ENCODE measurements at regions not wholly inside any gene's neighbourhood (a gene's known extent, or its start where the extent isn't known, plus 50 kb on each side); places are given as distances from the start of the nearest gene placed in this dataset.

DNA sequence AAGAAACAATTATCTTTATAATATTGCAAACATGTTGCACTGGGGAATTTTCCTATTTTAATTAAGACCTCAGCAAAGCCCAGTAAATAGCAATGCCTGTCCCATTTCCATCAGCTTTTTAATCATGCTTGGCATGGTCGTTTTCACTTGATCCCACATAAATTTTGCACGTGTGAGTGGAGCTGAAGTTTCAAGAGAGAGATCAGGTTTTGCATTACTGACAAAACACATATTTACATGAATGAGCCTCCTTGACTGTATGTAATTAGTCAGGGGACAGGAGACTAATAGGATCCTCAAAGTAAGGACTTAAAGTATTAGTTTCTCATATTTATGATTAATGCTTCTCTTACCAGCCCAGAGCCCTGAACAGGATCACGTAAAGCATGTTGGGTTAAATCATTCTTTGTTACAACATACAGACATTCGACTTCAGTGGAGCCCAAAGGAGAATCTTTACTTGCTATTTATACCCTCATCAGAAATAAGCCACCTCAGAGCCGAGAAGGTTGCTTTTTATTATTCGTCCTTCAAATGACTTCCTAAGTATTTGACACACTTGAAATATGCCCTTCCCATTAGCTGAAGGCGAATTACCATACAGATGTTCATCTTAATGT is 711.3 kb downstream of the GALR1 start:
- no peak for DNase-seq (ENCODE audit: low spot score)
- Histone ChIP-seq H3K27ac (no peak overlapping the region), H3K4me3 (no peak overlapping the region)
- no peak for TF ChIP-seq CTCF (IDR thresholded peaks at IDR 0.05)

DNA sequence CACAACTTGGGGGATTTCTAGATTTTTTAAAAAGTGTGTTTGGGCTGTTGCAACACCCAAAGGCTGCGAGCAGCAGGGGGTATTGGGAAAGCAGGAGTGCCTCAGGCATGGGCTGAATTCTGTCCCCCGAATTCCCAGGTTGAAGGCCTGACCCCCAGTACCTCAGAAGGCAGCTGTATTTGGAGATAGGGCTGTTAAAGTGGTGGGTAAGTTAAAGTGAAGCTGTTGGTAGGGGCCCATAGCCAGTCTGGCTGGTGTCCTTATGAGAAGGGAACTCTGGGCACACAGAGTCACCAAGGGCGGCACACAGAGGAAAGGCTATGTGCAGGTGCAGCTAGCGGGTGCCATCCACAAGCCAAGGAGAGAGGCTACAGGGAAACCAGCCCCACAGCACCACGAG is 717.4 kb downstream of the GALR1 start:
- H3K27ac ChIP-seq, result no peak overlapping the region
- no peak overlapping the region for H3K4me3 ChIP-seq

DNA sequence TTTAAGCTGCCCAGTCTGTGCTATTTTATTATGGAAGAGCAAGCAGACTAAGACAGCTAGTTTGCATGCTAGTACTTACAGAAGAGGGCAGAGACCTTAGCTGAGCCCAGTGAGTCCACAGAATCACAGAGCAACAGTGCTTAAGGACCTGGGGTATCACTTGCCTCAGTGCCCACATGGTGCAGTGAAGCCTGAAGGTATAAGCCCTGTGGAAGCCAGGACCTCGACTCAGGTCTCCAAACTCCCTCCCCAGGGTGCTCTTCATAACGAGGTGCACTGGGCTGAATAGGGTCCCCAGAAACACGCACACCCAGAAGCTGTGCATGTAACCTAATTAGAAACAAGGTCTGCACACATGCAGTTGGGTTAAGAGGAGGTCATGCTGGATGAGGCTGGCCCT is 718.1 kb downstream of the GALR1 start:
- Histone ChIP-seq H3K27ac (no peak overlapping the region), H3K4me3 (no peak overlapping the region)
- no peak for DNase-seq (ENCODE audit: low spot score)
- no peak for TF ChIP-seq CTCF (IDR thresholded peaks at IDR 0.05)

More for the DNA sequence above, 717.4 kb downstream of the GALR1 start:
- no peak for DNase-seq (ENCODE audit: low spot score)
- no peak for TF ChIP-seq CTCF (IDR thresholded peaks at IDR 0.05)

- Histone ChIP-seq H3K4me3 (no peak overlapping the region), H3K27ac (no peak overlapping the region)
- TF ChIP-seq CTCF (IDR thresholded peaks at IDR 0.05), result no peak
- DNase-seq (ENCODE audit: low spot score), result no peak
Measured at GRCh38 chr18:77969972-77970371, 720.3 kb downstream of the GALR1 start.

- DNase-seq (ENCODE audit: low spot score), result no peak
- no peak for TF ChIP-seq CTCF (IDR thresholded peaks at IDR 0.05)
- Histone ChIP-seq H3K27ac (no peak overlapping the region), H3K4me3 (no peak overlapping the region)
Measured at GRCh38 chr18:77970814-77971213, 721.2 kb downstream of the GALR1 start.

- TF ChIP-seq CTCF (IDR thresholded peaks at IDR 0.05), result no peak
- DNase-seq (ENCODE audit: low spot score), result no peak
- Histone ChIP-seq H3K27ac (no peak overlapping the region), H3K4me3 (no peak overlapping the region)
Measured at GRCh38 chr18:77973745-77974144, 724.1 kb downstream of the GALR1 start.

- no peak overlapping the region for H3K27ac ChIP-seq
- no peak for TF ChIP-seq CTCF (IDR thresholded peaks at IDR 0.05)
Measured at GRCh38 chr18:77974329-77974728, 724.7 kb downstream of the GALR1 start.

More at GRCh38 chr18:77974329-77974728, 724.7 kb downstream of the GALR1 start:
- no peak for DNase-seq (ENCODE audit: low spot score)
- no peak overlapping the region for H3K4me3 ChIP-seq

Data from coronary artery (tissue), 2 donors.